Naive B cell (primary cell): ENCODE measurements at regions not wholly inside any gene's neighbourhood (a gene's known extent, or its start where the extent isn't known, plus 50 kb on each side); places are given as distances from the start of the nearest gene placed in this dataset.

Experiments used
- ATAC-seq, 2 donors: fragments of 150-1000 bp; cut with Tn5 transposase; 2 replicates each; pipeline ENCODE4 v1.10.0; 2021; ENCODE audit warnings: low read depth in 2 of 2, mild to moderate bottlenecking in 2 of 2, moderate library complexity in 2 of 2
- DNase-seq: peaks from one replicate; pipeline ENCODE4 v3.0.0; 2022
- H3K27ac Mint-ChIP-seq, 6 donors: one replicate each; pipeline ENCODE4 v1.8.0; 2020 to 2022; ENCODE audit warnings: mild to moderate bottlenecking in 6 of 6, mixed read lengths in 6 of 6, moderate library complexity in 5 of 6, inconsistent platforms in 2 of 6
- H3K27me3 Mint-ChIP-seq, 3 donors: one replicate each; pipeline ENCODE4 v1.8.0; 2021 to 2022; ENCODE audit warnings: mixed read lengths in 3 of 3, mild to moderate bottlenecking in 1 of 3
- H3K36me3 Mint-ChIP-seq, 2 donors: one replicate each; pipeline ENCODE4 v1.8.0; 2020 to 2022; ENCODE audit warnings: mixed read lengths in 2 of 2, inconsistent platforms in 1 of 2, mild to moderate bottlenecking in 1 of 2
- H3K4me1 Mint-ChIP-seq, 3 donors: one replicate each; pipeline ENCODE4 v1.8.0; 2020 to 2022; ENCODE audit warnings: mixed read lengths in 3 of 3, inconsistent platforms in 1 of 3, mild to moderate bottlenecking in 1 of 3, moderate library complexity in 1 of 3
- H3K4me3 Mint-ChIP-seq, 8 donors: one replicate each; pipeline ENCODE4 v1.8.0; 2020 to 2022; ENCODE audit warnings: mild to moderate bottlenecking in 8 of 8, mixed read lengths in 8 of 8, moderate library complexity in 8 of 8, inconsistent platforms in 2 of 8
- H3K9me3 Mint-ChIP-seq, 7 donors: one replicate each; pipeline ENCODE4 v1.8.0; 2020 to 2022; ENCODE audit warnings: mixed read lengths in 7 of 7, mild to moderate bottlenecking in 5 of 7, inconsistent platforms in 2 of 7, moderate library complexity in 1 of 7

- no peak for ATAC-seq
- DNase-seq: no peak
- Mint-ChIP-seq H3K36me3 (no peaks in the 10 kb centered on the region), H3K27me3 (no peaks in the 10 kb centered on the region), H3K27ac (no peak overlapping the region), H3K4me3 (no peak overlapping the region), H3K9me3 (peaks cover 0 to 3% (median 0%) of the 10 kb centered on the region in 7 donors), H3K4me1 (no peaks in the 10 kb centered on the region)
Measured at GRCh38 chr2:139007130-139007529, 226.9 kb upstream of the NXPH2 start.

GRCh38 chr2:139000131-139000785 is 220.1 kb upstream of the NXPH2 start:
- Mint-ChIP-seq H3K27ac (no peak overlapping the region), H3K4me1 (no peaks in the 10 kb centered on the region), H3K36me3 (no peaks in the 10 kb centered on the region), H3K4me3 (no peak overlapping the region), H3K27me3 (no peaks in the 10 kb centered on the region), H3K9me3 (peaks cover 0 to 5% (median 1%) of the 10 kb centered on the region in 7 donors)
- no peak for ATAC-seq
- DNase-seq: no peak

GRCh38 chr2:138997856-138998517 is 217.8 kb upstream of the NXPH2 start:
- Mint-ChIP-seq H3K4me3 (no peak overlapping the region), H3K9me3 (peaks cover 0 to 5% (median 1%) of the 10 kb centered on the region in 7 donors), H3K27ac (no peak overlapping the region), H3K27me3 (no peaks in the 10 kb centered on the region), H3K4me1 (no peaks in the 10 kb centered on the region), H3K36me3 (no peaks in the 10 kb centered on the region)
- ATAC-seq (no peak), DNase-seq (no peak)

GRCh38 chr2:138997346-138997745 is 217.2 kb upstream of the NXPH2 start:
- ATAC-seq (no peak), DNase-seq (no peak)
- H3K27me3 Mint-ChIP-seq: no peaks in the 10 kb centered on the region
- H3K4me3 Mint-ChIP-seq: no peak overlapping the region
- no peaks in the 10 kb centered on the region for H3K36me3 Mint-ChIP-seq
- peaks cover 0 to 7% (median 2%) of the 10 kb centered on the region in 7 donors for H3K9me3 Mint-ChIP-seq
- H3K4me1 Mint-ChIP-seq: no peaks in the 10 kb centered on the region
- no peak overlapping the region for H3K27ac Mint-ChIP-seq

- no peak for ATAC-seq
- no peaks in the 10 kb centered on the region for H3K27me3 Mint-ChIP-seq
- no peak overlapping the region for H3K4me3 Mint-ChIP-seq
- H3K36me3 Mint-ChIP-seq: no peaks in the 10 kb centered on the region
- no peak overlapping the region for H3K27ac Mint-ChIP-seq
- DNase-seq: no peak
- H3K9me3 Mint-ChIP-seq: peaks cover 4 to 10% (median 7%) of the 10 kb centered on the region in 7 donors
- H3K4me1 Mint-ChIP-seq: no peaks in the 10 kb centered on the region
Measured at GRCh38 chr2:138994502-138994901, 214.3 kb upstream of the NXPH2 start.

- no peaks in the 10 kb centered on the region for H3K36me3 Mint-ChIP-seq
- H3K27me3 Mint-ChIP-seq: no peaks in the 10 kb centered on the region
- H3K4me1 Mint-ChIP-seq: no peaks in the 10 kb centered on the region
- DNase-seq (no peak), ATAC-seq (no peak)
- H3K27ac Mint-ChIP-seq: no peak overlapping the region
- no peak overlapping the region for H3K4me3 Mint-ChIP-seq
- H3K9me3 Mint-ChIP-seq: peaks cover 11 to 39% (median 14%) of the 10 kb centered on the region in 7 donors
Measured at GRCh38 chr2:138985881-138986280, 205.7 kb upstream of the NXPH2 start.

- peaks cover 0 to 24% (median 4%) of the 10 kb centered on the region in 7 donors for H3K9me3 Mint-ChIP-seq
Measured at GRCh38 chr2:138979131-138979785, 199.1 kb upstream of the NXPH2 start.

GRCh38 chr2:138974651-138975050 is 194.5 kb upstream of the NXPH2 start:
- ATAC-seq (no peak), DNase-seq (no peak)
- Mint-ChIP-seq H3K36me3 (no peaks in the 10 kb centered on the region), H3K9me3 (peaks cover 0 to 14% (median 3%) of the 10 kb centered on the region in 7 donors), H3K27ac (no peak overlapping the region), H3K4me3 (no peak overlapping the region), H3K4me1 (no peaks in the 10 kb centered on the region), H3K27me3 (no peaks in the 10 kb centered on the region)

More at GRCh38 chr2:138979131-138979785, 199.1 kb upstream of the NXPH2 start:
- no peak overlapping the region for H3K27ac Mint-ChIP-seq
- no peaks in the 10 kb centered on the region for H3K36me3 Mint-ChIP-seq
- DNase-seq: no peak
- H3K4me3 Mint-ChIP-seq: no peak overlapping the region
- no peaks in the 10 kb centered on the region for H3K27me3 Mint-ChIP-seq
- no peak for ATAC-seq
- H3K4me1 Mint-ChIP-seq: no peaks in the 10 kb centered on the region

GRCh38 chr2:138964418-138964817 is 184.2 kb upstream of the NXPH2 start:
- H3K9me3 Mint-ChIP-seq: peaks cover 0 to 16% (median 7%) of the 10 kb centered on the region in 7 donors
- H3K36me3 Mint-ChIP-seq: no peaks in the 10 kb centered on the region
- no peaks in the 10 kb centered on the region for H3K4me1 Mint-ChIP-seq
- DNase-seq: no peak
- H3K4me3 Mint-ChIP-seq: no peak overlapping the region
- H3K27ac Mint-ChIP-seq: no peak overlapping the region
- H3K27me3 Mint-ChIP-seq: no peaks in the 10 kb centered on the region
- ATAC-seq: no peak

GRCh38 chr2:138962686-138963085 is 182.5 kb upstream of the NXPH2 start:
- no peak overlapping the region for H3K4me3 Mint-ChIP-seq
- peaks cover 2 to 20% (median 7%) of the 10 kb centered on the region in 7 donors for H3K9me3 Mint-ChIP-seq
- ATAC-seq: no peak
- H3K36me3 Mint-ChIP-seq: peaks cover 0 to 7% of the 10 kb centered on the region in 2 donors
- no peaks in the 10 kb centered on the region for H3K27me3 Mint-ChIP-seq
- no peak for DNase-seq
- H3K4me1 Mint-ChIP-seq: no peaks in the 10 kb centered on the region
- no peak overlapping the region for H3K27ac Mint-ChIP-seq

GRCh38 chr2:138960191-138960590 is 180.0 kb upstream of the NXPH2 start:
- no peak overlapping the region for H3K4me3 Mint-ChIP-seq
- ATAC-seq: no peak
- H3K4me1 Mint-ChIP-seq: no peaks in the 10 kb centered on the region
- H3K9me3 Mint-ChIP-seq: peaks cover 1 to 22% (median 6%) of the 10 kb centered on the region in 7 donors
- DNase-seq: no peak
- no peaks in the 10 kb centered on the region for H3K27me3 Mint-ChIP-seq
- no peak overlapping the region for H3K27ac Mint-ChIP-seq
- peaks cover 0 to 7% of the 10 kb centered on the region in 2 donors for H3K36me3 Mint-ChIP-seq

GRCh38 chr2:138959031-138959430 is 178.8 kb upstream of the NXPH2 start:
- no peak for DNase-seq
- H3K4me3 Mint-ChIP-seq: no peak overlapping the region
- ATAC-seq: no peak
- H3K4me1 Mint-ChIP-seq: no peaks in the 10 kb centered on the region
- H3K27me3 Mint-ChIP-seq: no peaks in the 10 kb centered on the region
- no peak overlapping the region for H3K27ac Mint-ChIP-seq
- H3K9me3 Mint-ChIP-seq: peaks cover 1 to 16% (median 4%) of the 10 kb centered on the region in 7 donors
- H3K36me3 Mint-ChIP-seq: peaks cover 0 to 7% of the 10 kb centered on the region in 2 donors

GRCh38 chr2:138956116-138956515 is 175.9 kb upstream of the NXPH2 start:
- peaks cover 0 to 19% (median 4%) of the 10 kb centered on the region in 7 donors for H3K9me3 Mint-ChIP-seq
- ATAC-seq (no peak), DNase-seq (no peak)
- H3K4me3 Mint-ChIP-seq: no peak overlapping the region
- no peaks in the 10 kb centered on the region for H3K27me3 Mint-ChIP-seq
- H3K4me1 Mint-ChIP-seq: no peaks in the 10 kb centered on the region
- no peak overlapping the region for H3K27ac Mint-ChIP-seq
- peaks cover 0 to 7% of the 10 kb centered on the region in 2 donors for H3K36me3 Mint-ChIP-seq

GRCh38 chr2:138950486-138950885 is 170.3 kb upstream of the NXPH2 start:
- H3K9me3 Mint-ChIP-seq: peaks cover 0 to 18% (median 0%) of the 10 kb centered on the region in 7 donors
- DNase-seq (no peak), ATAC-seq (no peak)
- H3K4me3 Mint-ChIP-seq: no peak overlapping the region
- H3K27me3 Mint-ChIP-seq: no peaks in the 10 kb centered on the region
- H3K27ac Mint-ChIP-seq: no peak overlapping the region
- H3K4me1 Mint-ChIP-seq: no peaks in the 10 kb centered on the region
- H3K36me3 Mint-ChIP-seq: no peaks in the 10 kb centered on the region
